Gastroesophageal sphincter (tissue), 3 donors: ENCODE measurements at regions not wholly inside any gene's neighbourhood (a gene's known extent, or its start where the extent isn't known, plus 50 kb on each side); places are given as distances from the start of the nearest gene placed in this dataset.

ENCODE experiments used
- CTCF ChIP-seq, 4 experiments: fragments of 200-600 bp in 2 of 4; fragments of 450-650 bp in 2 of 4; sonication (generic) in 1 of 4; IDR thresholded peaks; one replicate each; pipeline ENCODE4 v1.5.1; 2017 to 2019; ENCODE audit warnings: antibody characterized with exemption in 4 of 4, mild to moderate bottlenecking in 2 of 4, moderate library complexity in 2 of 4
- EP300 ChIP-seq: sonication (generic); formaldehyde crosslinking; IDR thresholded peaks from one replicate; pipeline ENCODE4 v1.6.1; 2017; ENCODE audit warnings: antibody characterized with exemption, mild to moderate bottlenecking

- no peak for TF ChIP-seq CTCF (IDR thresholded peaks at IDR 0.05)
- no peak for TF ChIP-seq EP300
Observed at GRCh38 chr6:40958738-40959137, 80.3 kb downstream of the UNC5CL start.
